ENCODE measurements at regions not wholly inside any gene's neighbourhood (a gene's known extent, or its start where the extent isn't known, plus 50 kb on each side); places are given as distances from the start of the nearest gene placed in this dataset.

DNA sequence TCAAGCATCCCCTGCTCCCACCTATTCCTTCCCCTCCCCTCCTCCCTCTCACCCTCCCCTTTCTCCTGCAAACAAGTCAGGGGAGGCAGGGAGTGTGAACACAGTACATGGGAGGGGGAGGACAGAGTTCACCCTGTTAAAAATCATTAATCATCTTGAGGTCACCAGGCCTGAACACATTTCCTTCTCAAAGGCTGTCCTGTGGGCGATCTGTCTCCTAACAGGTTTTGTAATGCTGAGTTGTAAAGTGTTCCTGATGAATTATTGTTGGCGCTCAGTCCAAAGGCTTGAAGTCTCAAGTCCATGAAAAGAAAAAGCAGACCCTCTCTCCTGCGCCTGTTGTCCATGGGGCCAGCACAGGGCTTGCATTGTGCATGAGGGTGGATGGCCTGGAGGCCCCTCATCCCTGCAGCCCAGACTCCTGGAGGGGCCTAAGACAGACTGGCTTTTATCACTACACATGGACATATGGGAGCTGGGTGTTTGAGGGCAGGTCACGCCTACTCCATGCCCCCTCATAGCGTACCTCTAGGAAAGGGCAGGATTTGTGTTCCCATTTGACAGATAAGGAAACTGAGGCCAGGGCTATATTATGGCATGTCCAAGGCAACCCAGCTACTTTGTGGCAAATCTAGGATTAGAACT, 189.1 kb downstream of the RAB28 start:
- H3K27ac Mint-ChIP-seq, result no peak overlapping the region
- no peaks in the 10 kb centered on the region for H3K4me1 ChIP-seq (ENCODE audit: control insufficient read depth, insufficient read depth, low read length)
- H3K9me3 ChIP-seq (ENCODE audit: control insufficient read depth, low read length), result peaks cover 7% of the 10 kb centered on the region
- WGBS, 2 experiments (ENCODE audit: insufficient coverage in 1 of 2, insufficient read length in 1 of 2), result 88 to 94% methylated on average over 2 to 5 of the region's 5 CpGs
- no peak overlapping the region for H3K4me3 ChIP-seq (ENCODE audit: low read length)
- H3K4me3 Mint-ChIP-seq, result no peak overlapping the region
- no peak for DNase-seq
- H3K27me3 ChIP-seq (ENCODE audit: control insufficient read depth, insufficient read depth, low read length, poor library complexity, severe bottlenecking), result no peaks in the 10 kb centered on the region
- peaks cover 9% of the 10 kb centered on the region for H3K9me3 Mint-ChIP-seq
- H3K36me3 ChIP-seq (ENCODE audit: control insufficient read depth, insufficient read depth, low read length), result no peaks in the 10 kb centered on the region
- H3K27ac ChIP-seq (ENCODE audit: low read depth, low read length), result peak overlapping the region; percentile 75
- TF ChIP-seq CTCF (conservative IDR thresholded peaks at IDR 0.05), result no peak
- H3K27me3 Mint-ChIP-seq (ENCODE audit: insufficient read depth), result no peaks in the 10 kb centered on the region
- H3K4me1 Mint-ChIP-seq, result no peaks in the 10 kb centered on the region
- no peak overlapping the region for H3K9ac ChIP-seq (ENCODE audit: extremely low read depth, low read length, poor library complexity, severe bottlenecking)
- H3K36me3 Mint-ChIP-seq (ENCODE audit: low read depth), result peaks cover 10% of the 10 kb centered on the region

GRCh38 chr4:13292372-13292771, 191.8 kb downstream of the RAB28 start:
- no peak overlapping the region for H3K4me3 ChIP-seq (ENCODE audit: low read length)
- TF ChIP-seq CTCF (conservative IDR thresholded peaks at IDR 0.05), result no peak
- H3K9ac ChIP-seq (ENCODE audit: extremely low read depth, low read length, poor library complexity, severe bottlenecking), result no peak overlapping the region
- H3K27ac ChIP-seq (ENCODE audit: low read depth, low read length), result no peak overlapping the region
- no peak for DNase-seq
- H3K27me3 Mint-ChIP-seq (ENCODE audit: insufficient read depth), result no peaks in the 10 kb centered on the region
- H3K4me1 ChIP-seq (ENCODE audit: control insufficient read depth, insufficient read depth, low read length), result no peaks in the 10 kb centered on the region
- H3K36me3 Mint-ChIP-seq (ENCODE audit: low read depth), result peaks cover 10% of the 10 kb centered on the region
- H3K9me3 Mint-ChIP-seq, result peaks cover 13% of the 10 kb centered on the region
- WGBS, 2 experiments (ENCODE audit: insufficient coverage in 1 of 2, insufficient read length in 1 of 2), result 82% methylated on average over 1 of the region's 1 CpG; no CpG with 5 or more reads in 1 of the 2 experiments
- no peaks in the 10 kb centered on the region for H3K4me1 Mint-ChIP-seq
- no peaks in the 10 kb centered on the region for H3K36me3 ChIP-seq (ENCODE audit: control insufficient read depth, insufficient read depth, low read length)
- no peaks in the 10 kb centered on the region for H3K27me3 ChIP-seq (ENCODE audit: control insufficient read depth, insufficient read depth, low read length, poor library complexity, severe bottlenecking)
- H3K4me3 Mint-ChIP-seq, result no peak overlapping the region
- H3K27ac Mint-ChIP-seq, result no peak overlapping the region
- H3K9me3 ChIP-seq (ENCODE audit: control insufficient read depth, low read length), result peaks cover 4% of the 10 kb centered on the region

DNA sequence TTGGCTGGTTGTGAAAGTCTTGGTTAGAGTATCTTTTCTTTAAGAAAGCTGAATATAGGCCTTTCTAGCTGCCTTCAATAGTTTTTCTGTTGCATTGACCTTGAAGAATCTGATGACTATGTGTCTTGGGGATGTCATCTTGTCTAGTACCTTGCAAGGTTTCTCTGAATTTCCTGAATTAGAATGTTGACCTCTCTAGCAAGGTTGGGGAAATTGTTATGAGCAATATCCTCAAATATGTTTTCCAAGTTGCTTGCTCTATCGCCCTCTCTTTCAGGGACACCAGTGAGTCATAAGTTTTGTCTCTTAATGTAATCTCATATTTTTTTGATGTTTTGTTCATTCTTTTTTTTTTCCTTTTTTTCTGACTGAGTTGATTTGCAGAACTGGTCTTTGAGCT, 194.7 kb downstream of the RAB28 start:
- H3K9me3 Mint-ChIP-seq, result peaks cover 20% of the 10 kb centered on the region
- no peak overlapping the region for H3K27ac ChIP-seq (ENCODE audit: low read depth, low read length)

More for the DNA sequence above, 194.7 kb downstream of the RAB28 start:
- H3K4me1 Mint-ChIP-seq, result no peaks in the 10 kb centered on the region
- peaks cover 7% of the 10 kb centered on the region for H3K9me3 ChIP-seq (ENCODE audit: control insufficient read depth, low read length)
- no peak overlapping the region for H3K9ac ChIP-seq (ENCODE audit: extremely low read depth, low read length, poor library complexity, severe bottlenecking)
- no peaks in the 10 kb centered on the region for H3K4me1 ChIP-seq (ENCODE audit: control insufficient read depth, insufficient read depth, low read length)
- no peaks in the 10 kb centered on the region for H3K27me3 Mint-ChIP-seq (ENCODE audit: insufficient read depth)
- WGBS, 2 experiments (ENCODE audit: insufficient coverage in 1 of 2, insufficient read length in 1 of 2), result 83 to 100% methylated on average over 1 of the region's 1 CpG
- no peak overlapping the region for H3K27ac Mint-ChIP-seq
- H3K36me3 ChIP-seq (ENCODE audit: control insufficient read depth, insufficient read depth, low read length), result no peaks in the 10 kb centered on the region
- peaks cover 9% of the 10 kb centered on the region for H3K36me3 Mint-ChIP-seq (ENCODE audit: low read depth)
- TF ChIP-seq CTCF (conservative IDR thresholded peaks at IDR 0.05), result no peak
- H3K4me3 Mint-ChIP-seq, result no peak overlapping the region
- no peak for DNase-seq
- no peak overlapping the region for H3K4me3 ChIP-seq (ENCODE audit: low read length)
- no peaks in the 10 kb centered on the region for H3K27me3 ChIP-seq (ENCODE audit: control insufficient read depth, insufficient read depth, low read length, poor library complexity, severe bottlenecking)
